ENCODE measurements at regions not wholly inside any gene's neighbourhood (a gene's known extent, or its start where the extent isn't known, plus 50 kb on each side); places are given as distances from the start of the nearest gene placed in this dataset.
A peak's percentile ranks its signal among the peaks of the same experiment; 100 is the strongest.

DNA sequence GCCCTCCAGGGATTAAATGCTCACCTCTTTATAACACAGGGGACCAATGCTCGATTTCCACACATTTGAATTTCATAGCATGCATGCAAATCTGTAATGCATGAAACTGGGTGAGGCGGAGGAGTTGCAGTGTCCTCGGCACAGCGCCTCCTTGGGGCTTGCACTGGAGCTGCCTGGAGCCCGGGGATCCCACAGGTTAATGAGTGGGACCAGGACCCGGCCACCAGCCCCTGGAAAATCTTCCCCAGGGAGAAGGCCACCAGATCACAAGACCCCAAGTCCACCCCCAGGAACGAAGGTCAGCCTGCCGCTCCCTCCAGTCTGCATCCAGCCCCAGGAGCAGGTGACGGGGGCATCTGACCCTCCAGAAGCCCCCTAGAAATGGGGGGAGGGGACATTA lies 119.1 kb downstream of the MN1 start:
- TF ChIP-seq, protein P1, sequence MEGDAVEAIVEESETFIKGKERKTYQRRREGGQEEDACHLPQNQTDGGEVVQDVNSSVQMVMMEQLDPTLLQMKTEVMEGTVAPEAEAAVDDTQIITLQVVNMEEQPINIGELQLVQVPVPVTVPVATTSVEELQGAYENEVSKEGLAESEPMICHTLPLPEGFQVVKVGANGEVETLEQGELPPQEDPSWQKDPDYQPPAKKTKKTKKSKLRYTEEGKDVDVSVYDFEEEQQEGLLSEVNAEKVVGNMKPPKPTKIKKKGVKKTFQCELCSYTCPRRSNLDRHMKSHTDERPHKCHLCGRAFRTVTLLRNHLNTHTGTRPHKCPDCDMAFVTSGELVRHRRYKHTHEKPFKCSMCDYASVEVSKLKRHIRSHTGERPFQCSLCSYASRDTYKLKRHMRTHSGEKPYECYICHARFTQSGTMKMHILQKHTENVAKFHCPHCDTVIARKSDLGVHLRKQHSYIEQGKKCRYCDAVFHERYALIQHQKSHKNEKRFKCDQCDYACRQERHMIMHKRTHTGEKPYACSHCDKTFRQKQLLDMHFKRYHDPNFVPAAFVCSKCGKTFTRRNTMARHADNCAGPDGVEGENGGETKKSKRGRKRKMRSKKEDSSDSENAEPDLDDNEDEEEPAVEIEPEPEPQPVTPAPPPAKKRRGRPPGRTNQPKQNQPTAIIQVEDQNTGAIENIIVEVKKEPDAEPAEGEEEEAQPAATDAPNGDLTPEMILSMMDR (conservative IDR thresholded peaks at IDR 0.05; ENCODE audit: low read length) = peak; percentile 18; the same call in 1 of the 2 replicates
- no peak overlapping the region for H3K4me3 ChIP-seq (ENCODE audit: low read length)
- no peak for DNase-seq (ENCODE audit: low read depth)

DNA sequence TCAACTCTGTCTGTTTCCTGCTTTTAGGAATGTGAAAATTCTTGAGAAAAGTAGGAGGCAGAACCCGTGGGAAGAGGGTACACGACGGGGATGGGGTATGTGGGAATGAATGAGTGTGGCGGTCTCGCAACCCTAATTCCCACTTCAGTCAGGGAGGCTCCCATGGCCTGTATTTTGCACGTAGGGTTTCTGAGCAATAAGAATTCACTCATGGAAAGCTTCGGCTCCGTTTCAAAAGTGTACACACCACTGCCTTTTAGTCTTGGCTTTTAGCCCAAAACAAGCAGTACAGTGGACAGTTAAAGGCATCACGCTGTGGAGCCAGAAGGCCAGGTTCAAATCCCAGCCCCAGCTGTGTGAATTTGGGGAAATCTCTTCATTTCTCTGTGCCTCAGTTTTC lies 116.7 kb downstream of the MN1 start:
- no peak for DNase-seq (ENCODE audit: low read depth)
- TF ChIP-seq, protein P1 (conservative IDR thresholded peaks at IDR 0.05; ENCODE audit: low read length) = no peak
- no peak overlapping the region for H3K4me3 ChIP-seq (ENCODE audit: low read length)

DNA sequence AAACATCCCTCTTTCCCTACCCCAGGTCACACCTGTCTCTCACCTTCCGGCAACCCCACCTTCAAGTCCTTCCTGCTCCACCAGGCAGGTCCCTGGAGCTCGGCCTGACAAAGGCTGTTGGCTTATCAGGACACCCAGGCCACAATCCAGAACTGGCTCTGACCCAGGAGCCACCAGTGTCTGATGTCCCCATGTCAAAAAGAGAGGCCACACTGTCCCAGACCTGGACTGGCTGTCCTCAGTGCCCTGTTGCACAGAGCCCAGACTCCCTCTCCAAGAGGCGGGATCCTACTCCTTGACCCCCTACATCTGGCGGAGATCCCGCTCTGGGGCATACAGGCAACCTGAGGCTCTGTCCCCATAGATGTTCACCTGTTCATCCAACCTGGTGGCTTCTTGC lies 116.0 kb downstream of the MN1 start:
- TF ChIP-seq, protein P1 (conservative IDR thresholded peaks at IDR 0.05; ENCODE audit: low read length) = no peak

DNA sequence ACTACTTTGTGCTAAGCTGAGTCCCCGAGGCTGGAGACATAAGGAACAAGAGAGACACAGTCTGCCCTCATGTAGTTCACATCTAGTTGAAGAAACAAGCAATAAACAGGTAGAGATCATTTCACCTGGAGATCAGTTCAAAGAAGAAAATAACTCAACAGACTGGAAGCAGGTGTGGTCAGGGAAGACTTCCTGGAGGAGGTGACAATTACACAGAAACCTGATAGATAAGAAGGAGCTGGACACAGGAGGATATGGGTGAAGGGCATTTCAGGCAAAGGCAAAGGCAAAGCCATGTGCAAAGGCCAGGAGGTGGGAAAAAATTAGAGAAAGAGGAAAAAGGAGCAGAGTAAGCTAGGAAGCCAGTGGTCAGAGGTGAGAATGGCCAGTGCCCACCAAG lies 115.6 kb downstream of the MN1 start:
- no peak for DNase-seq (ENCODE audit: low read depth)
- TF ChIP-seq, protein P1 (conservative IDR thresholded peaks at IDR 0.05; ENCODE audit: low read length) = no peak
- no peak overlapping the region for H3K4me3 ChIP-seq (ENCODE audit: low read length)

More for the DNA sequence above, 116.0 kb downstream of the MN1 start:
- DNase-seq (ENCODE audit: low read depth) = no peak
- H3K4me3 ChIP-seq (ENCODE audit: low read length) = no peak overlapping the region

DNA sequence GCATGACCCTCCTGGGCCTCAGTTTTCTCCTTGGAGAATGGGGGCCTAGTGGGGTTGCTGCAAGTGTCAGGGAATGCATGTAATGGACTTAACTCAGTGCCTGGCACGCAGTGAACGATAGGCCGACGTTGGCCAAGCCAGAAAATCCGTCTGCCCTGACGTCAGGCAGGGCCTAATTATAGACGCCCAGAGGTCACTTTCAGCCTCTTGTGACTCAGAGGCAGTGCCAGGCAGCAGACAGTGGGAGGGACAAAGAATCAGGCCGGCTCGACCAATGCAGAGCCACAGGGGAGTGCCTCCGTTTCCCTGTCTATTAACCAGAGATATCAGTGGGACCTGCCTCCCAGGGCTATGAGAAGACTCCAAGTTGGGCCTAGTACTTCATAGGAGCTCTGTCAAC lies 115.0 kb downstream of the MN1 start:
- no peak overlapping the region for H3K4me3 ChIP-seq (ENCODE audit: low read length)
- peak; percentile 75 for DNase-seq (ENCODE audit: low read depth)

DNA sequence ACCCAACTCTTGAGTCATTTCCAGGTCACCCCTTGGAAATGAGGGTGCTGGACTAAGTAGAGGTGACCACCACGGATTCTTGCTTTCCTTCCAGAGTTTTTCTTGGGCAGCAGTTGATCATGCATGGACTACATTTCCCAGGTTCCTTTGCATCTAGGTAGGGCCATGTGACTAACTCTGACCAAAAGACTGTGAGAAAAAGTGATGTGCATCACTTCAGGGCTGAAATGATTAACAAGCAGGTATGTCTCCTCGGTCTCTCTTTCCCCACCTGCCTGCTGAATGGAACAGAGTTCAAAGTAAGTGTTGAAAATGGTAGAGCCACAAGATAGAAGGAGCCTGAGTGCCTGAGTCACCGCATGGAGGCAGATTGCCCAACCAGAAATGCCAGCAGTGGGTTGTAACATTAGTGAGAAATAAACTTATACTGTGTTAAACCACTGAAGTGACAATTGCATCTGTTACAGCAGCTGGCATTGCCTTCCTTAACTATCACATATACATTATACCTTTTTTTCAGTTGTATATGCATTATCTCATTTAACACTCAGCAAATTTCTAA lies 113.5 kb downstream of the MN1 start:
- DNase-seq (ENCODE audit: low read depth) = no peak
- no peak overlapping the region for H3K4me3 ChIP-seq (ENCODE audit: low read length)
- TF ChIP-seq, protein P1 (conservative IDR thresholded peaks at IDR 0.05; ENCODE audit: low read length) = no peak

More for the DNA sequence above, 115.0 kb downstream of the MN1 start:
- TF ChIP-seq, protein P1 (conservative IDR thresholded peaks at IDR 0.05; ENCODE audit: low read length) = no peak

DNA sequence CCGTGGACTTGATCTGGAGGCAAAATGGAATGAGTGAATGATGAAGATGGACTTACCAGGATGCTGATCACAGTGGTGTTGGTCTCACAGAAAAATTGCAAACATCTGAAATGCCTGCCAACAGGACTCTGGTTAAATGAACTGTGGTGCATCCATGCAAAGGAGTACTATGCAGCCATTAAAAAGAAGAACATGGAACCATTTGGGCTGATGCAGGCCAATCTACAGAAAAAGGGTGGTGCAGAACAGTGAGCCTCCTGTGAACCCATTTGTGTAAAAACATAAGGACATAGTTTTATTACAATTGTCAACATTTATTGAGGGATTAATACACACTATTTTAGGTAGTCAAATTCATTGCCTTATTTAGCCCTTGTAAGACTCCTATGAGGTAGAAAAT lies 111.9 kb downstream of the MN1 start:
- no peak overlapping the region for H3K4me3 ChIP-seq (ENCODE audit: low read length)
- no peak for DNase-seq (ENCODE audit: low read depth)
- TF ChIP-seq, protein P1 (conservative IDR thresholded peaks at IDR 0.05; ENCODE audit: low read length) = no peak

Data from AG10803 (cell line).